ENCODE measurements at regions not wholly inside any gene's neighbourhood (a gene's known extent, or its start where the extent isn't known, plus 50 kb on each side); places are given as distances from the start of the nearest gene placed in this dataset.
"Not testable (repeated sequence)": the region's sequence is repeated elsewhere in the genome, so short reads cannot be mapped to it uniquely, and the experiment has no call there.

- DNase-seq (ENCODE audit: low read depth), result no peak
These were observed 129.7 kb downstream of the EPC1 start for GRCh38 chr10:32217216-32217615.

GRCh38 chr10:32213838-32214237 lies 133.1 kb downstream of the EPC1 start:
- DNase-seq (ENCODE audit: low read depth), result not testable (repeated sequence)

- no peak for DNase-seq (ENCODE audit: low read depth)
These were observed 136.0 kb downstream of the EPC1 start for GRCh38 chr10:32211046-32211363.

- DNase-seq (ENCODE audit: low read depth), result no peak
These were observed 136.5 kb downstream of the EPC1 start for GRCh38 chr10:32210306-32211045.

GRCh38 chr10:32208005-32208404 lies 139.0 kb downstream of the EPC1 start:
- not testable (repeated sequence) for DNase-seq (ENCODE audit: low read depth)

GRCh38 chr10:32207544-32207943 lies 139.4 kb downstream of the EPC1 start:
- DNase-seq (ENCODE audit: low read depth), result peak; percentile 6

GRCh38 chr10:32205670-32206069 lies 141.3 kb downstream of the EPC1 start:
- no peak for DNase-seq (ENCODE audit: low read depth)

- DNase-seq (ENCODE audit: low read depth), result no peak
These were observed 142.4 kb downstream of the EPC1 start for GRCh38 chr10:32204606-32205005.

GRCh38 chr10:32199714-32200394 lies 143.6 kb upstream of the KIF5B start:
- no peak for DNase-seq (ENCODE audit: low read depth)

- no peak for DNase-seq (ENCODE audit: low read depth)
These were observed 141.2 kb upstream of the KIF5B start for GRCh38 chr10:32197423-32197822.

- DNase-seq (ENCODE audit: low read depth), result no peak
These were observed 134.8 kb upstream of the KIF5B start for GRCh38 chr10:32190890-32191491.

- DNase-seq (ENCODE audit: low read depth), result no peak
These were observed 133.3 kb upstream of the KIF5B start for GRCh38 chr10:32189400-32190084.

- not testable (repeated sequence) for DNase-seq (ENCODE audit: low read depth)
These were observed 132.4 kb upstream of the KIF5B start for GRCh38 chr10:32188601-32189000.

- DNase-seq (ENCODE audit: low read depth), result no peak
These were observed 131.5 kb upstream of the KIF5B start for GRCh38 chr10:32187686-32188085.

- DNase-seq (ENCODE audit: low read depth), result not testable (repeated sequence)
These were observed 127.4 kb upstream of the KIF5B start for GRCh38 chr10:32183652-32184051.

GRCh38 chr10:32182476-32182875 lies 126.3 kb upstream of the KIF5B start:
- DNase-seq (ENCODE audit: low read depth), result no peak

GRCh38 chr10:32180390-32181280 lies 124.4 kb upstream of the KIF5B start:
- DNase-seq (ENCODE audit: low read depth), result no peak

- DNase-seq (ENCODE audit: low read depth), result no peak
These were observed 123.6 kb upstream of the KIF5B start for GRCh38 chr10:32179836-32180235.

- not testable (repeated sequence) for DNase-seq (ENCODE audit: low read depth)
These were observed 121.4 kb upstream of the KIF5B start for GRCh38 chr10:32177594-32177993.

- no peak for DNase-seq (ENCODE audit: low read depth)
These were observed 119.4 kb upstream of the KIF5B start for GRCh38 chr10:32175629-32176028.

GRCh38 chr10:32174349-32174893 lies 118.2 kb upstream of the KIF5B start:
- no peak for DNase-seq (ENCODE audit: low read depth)

Measured in stimulated activated CD8-positive, alpha-beta memory T cell treated with anti-CD3 and anti-CD28 coated beads, Interleukin-15, amount 100 ng/mL, for 24 hours (primary cell).